Stimulated activated CD8-positive, alpha-beta memory T cell treated with anti-CD3 and anti-CD28 coated beads, Interleukin-4, amount 100 ng/mL, for 48 hours (primary cell): ENCODE measurements at regions not wholly inside any gene's neighbourhood (a gene's known extent, or its start where the extent isn't known, plus 50 kb on each side); places are given as distances from the start of the nearest gene placed in this dataset.
"Not testable (repeated sequence)": the region's sequence is repeated elsewhere in the genome, so short reads cannot be mapped to it uniquely, and the experiment has no call there.

ENCODE experiments used
- DNase-seq: peaks from one replicate; pipeline ENCODE4 v3.0.0-alpha.2; 2020

GRCh38 chr9:99491408-99492158, 269.5 kb downstream of the SEC61B start:
- no peak for DNase-seq

DNA sequence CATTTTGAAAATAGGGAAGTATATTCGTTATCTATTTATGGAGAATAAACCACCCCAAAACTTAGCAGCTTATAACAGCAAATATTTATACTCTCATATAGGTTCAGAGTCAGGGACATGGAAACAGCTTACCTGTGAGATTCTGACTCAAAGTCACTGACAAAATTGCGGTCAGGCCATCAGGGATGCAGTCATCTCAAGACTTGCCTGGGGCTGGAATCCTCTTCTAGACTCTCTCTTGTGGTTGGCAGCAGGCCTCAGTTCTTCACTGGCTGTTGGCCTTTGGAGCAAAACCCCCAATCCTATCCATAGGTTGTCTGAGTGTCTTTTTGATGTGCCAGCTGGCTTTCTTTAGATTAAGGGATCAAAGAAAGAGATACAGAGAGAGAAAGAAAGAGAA, 275.6 kb downstream of the SEC61B start:
- DNase-seq, result no peak

- not testable (repeated sequence) for DNase-seq
Measured at GRCh38 chr9:99498979-99499378, 276.9 kb downstream of the SEC61B start.

GRCh38 chr9:99505936-99506335, 283.9 kb downstream of the SEC61B start:
- no peak for DNase-seq

DNA sequence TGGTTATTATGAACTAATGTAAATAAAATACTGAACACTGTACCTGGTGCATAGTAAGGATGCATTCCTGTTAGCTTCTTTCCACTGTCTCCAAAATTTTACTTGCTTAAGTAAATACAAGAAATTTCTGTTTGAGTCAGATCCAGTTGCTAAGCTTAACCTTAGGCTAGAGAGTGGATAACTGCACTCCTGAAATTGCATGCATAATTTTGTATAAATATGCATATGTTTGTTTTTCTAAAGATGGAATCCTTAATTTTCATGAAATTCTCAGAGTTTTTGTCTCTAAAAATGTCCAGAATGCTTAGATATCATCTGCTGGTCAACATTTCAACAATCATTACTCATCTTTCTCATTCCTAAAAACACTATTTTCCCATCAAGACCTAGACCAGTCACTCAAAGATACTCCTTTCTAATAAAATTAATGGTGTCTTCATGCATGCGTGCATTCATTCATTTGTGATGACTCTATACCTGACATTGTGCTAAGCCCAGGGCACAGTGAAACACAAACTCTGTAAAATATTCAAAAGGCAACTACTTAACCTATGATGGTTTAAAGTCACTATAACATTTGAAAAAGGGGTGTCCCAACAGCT, 284.8 kb downstream of the SEC61B start:
- no peak for DNase-seq

DNA sequence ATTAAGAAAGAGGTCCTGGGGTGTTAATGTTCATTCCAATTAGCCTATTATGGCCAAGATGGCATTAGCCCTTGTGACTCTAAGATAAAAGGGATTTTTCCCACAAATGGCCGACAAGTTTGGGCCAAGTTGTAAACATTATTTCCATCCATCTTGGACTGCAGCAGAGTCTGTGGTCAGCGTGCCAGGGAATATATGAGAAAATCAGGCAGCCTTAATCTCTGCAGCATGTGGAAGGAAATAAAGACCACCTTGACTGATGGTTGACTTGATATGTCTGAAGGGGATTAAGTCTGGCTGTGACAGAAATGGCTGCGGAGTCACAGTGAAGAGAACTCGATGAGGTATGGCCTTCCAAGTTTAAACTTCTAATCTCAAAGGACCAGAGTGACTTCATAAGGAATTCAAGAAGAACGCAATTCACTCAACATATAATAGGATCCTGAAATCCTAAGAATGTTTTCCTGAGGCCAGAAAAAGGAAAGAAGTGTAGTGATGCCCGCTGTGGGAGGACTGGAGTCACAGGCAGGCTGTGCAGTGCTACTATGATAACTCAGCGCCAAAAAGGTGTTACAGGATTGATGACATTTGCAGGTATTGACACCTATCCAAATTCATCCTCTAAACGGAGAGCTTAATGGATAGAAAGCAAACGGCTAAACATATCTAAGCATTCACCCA, 287.1 kb downstream of the SEC61B start:
- DNase-seq, result no peak

DNA sequence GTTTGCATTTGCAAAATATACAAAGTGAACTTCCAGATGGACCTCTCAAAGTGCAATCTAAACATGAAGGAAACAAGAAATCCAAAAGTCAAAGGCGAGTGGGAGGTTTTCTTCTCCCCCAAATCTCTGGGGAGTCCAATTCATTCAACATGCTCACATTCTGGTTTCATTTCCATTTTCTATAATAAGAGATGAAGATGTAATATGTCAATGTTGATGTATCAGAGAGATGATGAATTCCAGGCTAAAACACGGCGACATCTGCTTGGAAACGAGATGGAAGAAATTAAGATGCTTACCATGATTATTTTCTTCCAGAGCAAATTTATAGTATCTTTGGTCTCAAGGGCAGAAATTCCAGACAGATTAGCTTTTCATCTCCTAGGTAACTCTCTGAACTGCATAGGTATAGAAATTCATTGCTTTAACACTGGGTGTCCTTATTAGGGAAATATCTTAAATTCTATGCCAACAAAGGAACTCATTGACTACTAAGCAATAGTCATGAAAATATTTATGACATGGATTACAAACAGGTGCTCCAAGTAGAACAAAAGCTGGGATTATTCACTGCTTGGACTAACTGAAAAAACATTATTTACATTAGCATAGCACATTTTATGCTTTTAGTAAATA, 287.9 kb downstream of the SEC61B start:
- no peak for DNase-seq

- no peak for DNase-seq
Measured at GRCh38 chr9:99511723-99512122, 289.6 kb downstream of the SEC61B start.

DNA sequence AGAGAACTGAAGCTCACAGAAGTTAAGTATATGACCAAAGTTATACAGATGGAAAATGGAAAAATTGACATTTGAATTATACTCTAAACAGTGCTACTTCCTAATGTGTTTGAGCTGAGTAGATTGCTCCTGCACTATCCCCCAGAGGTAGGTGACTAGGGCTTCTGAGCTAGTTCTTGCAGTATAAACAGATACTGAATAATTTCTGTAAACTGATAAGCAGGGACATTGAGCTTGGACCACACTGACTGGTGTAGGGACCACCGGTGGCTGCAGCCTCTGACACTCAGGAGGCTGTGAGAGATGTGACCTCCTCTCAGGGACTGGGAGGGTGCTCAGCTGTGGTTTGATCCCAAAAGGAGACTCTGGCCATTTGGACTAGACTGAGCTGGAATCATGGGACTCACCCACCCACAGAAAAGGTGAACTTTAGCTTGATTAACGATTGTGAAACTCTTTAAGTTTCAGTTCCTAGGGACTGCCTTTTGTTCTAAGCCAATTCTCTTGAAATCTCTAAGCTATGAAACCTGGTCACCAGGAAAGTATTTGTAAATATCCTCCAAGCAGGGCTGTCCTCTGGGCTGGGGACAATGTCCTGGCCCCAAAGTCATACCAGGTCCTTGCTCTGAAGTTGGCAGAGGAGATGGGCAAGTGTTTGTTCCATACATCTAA, 291.5 kb downstream of the SEC61B start:
- DNase-seq, result no peak

GRCh38 chr9:99515093-99515492, 293.0 kb downstream of the SEC61B start:
- no peak for DNase-seq

- DNase-seq, result no peak
Measured at GRCh38 chr9:99515895-99516656, 294.0 kb downstream of the SEC61B start.

DNA sequence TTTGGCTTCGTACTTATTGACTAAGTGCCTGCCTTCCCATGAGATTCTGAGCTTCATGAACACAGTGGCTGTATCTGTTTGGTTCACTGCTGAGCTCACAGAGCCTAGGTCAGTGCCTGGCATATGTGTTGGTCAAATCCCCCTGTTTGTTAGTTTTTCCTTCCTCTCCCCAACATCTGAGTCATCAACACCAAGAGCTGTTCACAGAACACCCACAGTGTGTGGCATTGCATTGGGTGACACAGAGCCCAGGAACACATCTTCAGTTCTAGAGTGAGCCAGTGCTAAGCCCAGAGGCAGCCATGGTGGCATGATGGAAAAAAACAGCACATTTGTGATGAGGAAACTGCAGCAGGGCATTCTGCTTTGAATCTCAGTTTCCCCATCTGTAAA, 294.6 kb downstream of the SEC61B start:
- DNase-seq, result peak; percentile 29

- DNase-seq, result no peak
Measured at GRCh38 chr9:99523838-99524237, 297.8 kb upstream of the NR4A3 start.

- DNase-seq, result no peak
Measured at GRCh38 chr9:99531313-99531712, 290.4 kb upstream of the NR4A3 start.

DNA sequence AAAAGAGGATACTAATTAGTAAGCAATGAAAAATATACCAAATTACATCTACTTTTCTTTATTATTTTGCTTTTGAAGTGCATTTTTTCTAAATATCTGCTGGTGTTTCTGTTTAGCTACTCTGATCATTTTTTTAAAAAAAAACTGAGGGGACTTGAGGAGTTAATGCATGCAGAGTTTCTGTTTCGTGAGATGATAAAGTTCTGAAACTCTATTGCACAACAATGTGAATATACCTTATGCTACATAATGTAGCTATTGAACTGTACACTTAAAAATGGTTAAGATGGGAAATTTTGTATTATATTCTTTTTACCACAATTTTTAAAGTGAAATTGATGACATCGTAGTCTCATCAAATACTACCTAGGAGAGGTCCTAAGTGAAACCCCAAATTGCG, 288.3 kb upstream of the NR4A3 start:
- DNase-seq, result no peak

GRCh38 chr9:99537996-99538395, 283.7 kb upstream of the NR4A3 start:
- DNase-seq, result no peak

- no peak for DNase-seq
Measured at GRCh38 chr9:99544526-99544925, 277.2 kb upstream of the NR4A3 start.

- DNase-seq, result no peak
Measured at GRCh38 chr9:99549441-99549840, 272.2 kb upstream of the NR4A3 start.

DNA sequence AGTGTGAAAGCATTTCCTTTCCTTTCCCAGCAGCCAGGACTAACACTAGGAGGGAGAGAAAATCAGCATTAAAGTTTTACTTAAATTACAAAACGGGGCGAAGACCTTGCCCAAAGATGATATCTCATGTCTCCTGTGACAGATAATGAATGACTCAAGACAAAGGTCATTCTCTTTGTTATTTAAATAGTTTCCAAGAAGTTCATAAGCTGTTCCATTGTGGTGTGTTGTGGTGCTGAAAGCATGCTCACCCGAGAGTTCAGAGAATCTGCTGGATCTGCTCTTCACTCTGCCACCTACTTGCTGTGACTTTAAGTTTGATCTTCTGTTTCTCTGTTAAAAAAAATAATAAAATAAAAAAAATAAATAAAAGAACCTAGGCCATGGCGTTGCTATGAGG, 265.9 kb upstream of the NR4A3 start:
- DNase-seq, result no peak

GRCh38 chr9:99556998-99557397, 264.7 kb upstream of the NR4A3 start:
- no peak for DNase-seq

DNA sequence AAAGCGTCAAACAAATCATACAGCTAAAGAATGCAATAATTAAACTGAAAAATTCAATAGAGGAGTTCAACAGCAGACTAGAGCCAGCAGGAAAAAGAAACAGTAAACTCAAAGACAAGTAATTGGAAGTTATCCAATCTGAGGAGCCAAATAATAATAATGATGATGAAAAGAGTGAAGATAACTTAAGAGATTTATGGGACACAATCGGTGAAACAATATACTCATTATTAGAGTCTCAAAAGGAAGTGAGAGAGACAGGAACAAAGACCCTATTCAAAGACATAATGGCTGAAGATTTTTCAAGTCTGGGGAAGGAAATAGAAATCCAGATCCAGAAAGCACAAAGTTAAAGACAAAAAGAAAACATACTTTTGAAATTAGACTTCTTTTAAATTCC, 263.9 kb upstream of the NR4A3 start:
- DNase-seq, result no peak

DNA sequence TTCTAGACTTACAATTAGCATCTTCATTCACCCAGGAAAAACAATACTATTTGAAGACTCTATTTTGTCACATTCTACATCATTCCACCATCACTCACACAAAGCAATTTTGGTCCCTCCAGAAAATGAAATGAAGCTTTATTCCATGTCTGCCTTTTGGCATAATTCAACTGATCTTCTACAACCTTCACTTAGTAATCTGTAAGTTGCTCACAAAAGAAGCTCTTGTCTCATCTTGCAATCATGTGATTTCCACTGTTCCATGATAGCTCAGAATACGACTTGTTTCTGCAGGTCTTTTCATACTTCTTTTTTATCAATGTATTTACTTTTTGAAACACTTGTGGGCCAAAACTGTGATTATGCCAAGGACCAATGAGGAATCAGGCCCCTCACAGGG, 261.9 kb upstream of the NR4A3 start:
- no peak for DNase-seq
